ENCODE measurements at regions not wholly inside any gene's neighbourhood (a gene's known extent, or its start where the extent isn't known, plus 50 kb on each side); places are given as distances from the start of the nearest gene placed in this dataset.

DNA sequence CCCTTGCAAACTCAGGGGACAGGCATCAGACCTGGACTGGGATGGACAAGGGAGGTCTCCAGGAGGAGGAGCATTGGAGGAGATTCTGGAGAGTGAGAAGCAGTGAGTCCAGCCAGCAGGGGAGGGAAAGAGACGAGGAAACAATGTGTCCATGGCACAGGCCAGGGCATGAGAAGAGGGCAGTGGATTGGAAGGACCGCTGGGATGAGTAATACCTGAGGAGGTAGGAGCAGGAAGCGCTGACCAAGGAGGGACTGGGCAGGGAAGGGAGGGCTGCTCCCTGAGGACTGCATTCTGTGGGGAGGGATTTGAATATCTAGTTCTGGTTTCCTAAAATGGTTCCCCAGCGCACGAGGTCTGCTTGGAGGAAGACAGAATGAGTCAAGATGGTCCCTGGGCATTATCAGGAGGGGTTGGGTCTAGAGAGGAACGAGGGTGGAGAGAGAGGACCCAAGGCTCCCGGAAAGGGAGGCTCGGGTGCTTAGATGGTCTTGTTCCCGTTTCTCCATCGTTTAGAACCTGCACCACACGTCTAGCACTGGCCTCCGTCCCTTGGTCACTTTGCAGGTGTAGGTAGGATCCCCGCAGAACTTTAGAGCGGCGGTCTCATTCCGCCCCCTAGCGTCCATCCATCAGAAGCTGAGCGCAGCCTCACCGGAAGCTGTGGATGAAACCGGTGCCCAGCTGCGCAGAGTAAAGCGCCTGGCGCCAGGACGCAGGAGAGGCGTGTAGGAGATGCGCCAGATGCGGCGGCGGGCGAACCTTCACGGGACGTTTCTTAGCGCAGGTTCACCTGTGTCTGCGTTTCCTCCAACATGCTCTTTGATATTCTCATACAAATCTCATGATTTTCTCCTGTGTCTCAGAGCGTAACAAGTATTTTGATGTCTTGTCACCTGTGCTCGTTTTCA lies 190.7 kb upstream of the NDN start (continued):
- TF ChIP-seq SMC3 (conservative IDR thresholded peaks at IDR 0.05; ENCODE audit: poor library complexity): peak; percentile 89
- no peak for TF ChIP-seq TAF1 (IDR thresholded peaks at IDR 0.05; ENCODE audit: low read depth)

DNA sequence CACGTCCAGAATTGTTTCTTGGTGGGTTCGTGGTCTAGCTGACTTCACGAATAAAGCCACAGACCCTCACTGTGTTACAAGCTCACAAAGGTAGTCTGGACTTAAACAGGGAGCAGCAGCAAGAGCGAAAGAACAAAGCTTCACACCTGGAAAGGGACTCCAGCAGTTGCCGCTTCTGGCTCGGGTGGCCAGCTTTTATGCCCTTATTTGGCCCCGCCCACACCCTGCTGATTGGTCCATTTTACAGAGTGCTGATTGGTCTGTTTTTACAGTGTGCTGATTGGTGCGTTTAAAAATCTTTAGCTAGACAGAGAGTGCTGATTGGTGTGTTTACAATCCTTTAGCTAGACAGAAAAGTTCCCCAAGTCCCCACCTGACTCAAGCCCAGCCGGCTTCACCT lies 194.2 kb upstream of the NDN start:
- H3K9me2 ChIP-seq (ENCODE audit: insufficient read depth, low read length): no peaks in the 10 kb centered on the region
- no peaks in the 10 kb centered on the region for H3K27me3 ChIP-seq (ENCODE audit: insufficient read depth, low read depth, low read length)
- no peaks in the 10 kb centered on the region for H4K20me1 ChIP-seq (ENCODE audit: insufficient read depth)
- no peaks in the 10 kb centered on the region for H3K79me2 ChIP-seq (replicated peaks; ENCODE audit: insufficient read depth, low read length)
- no peaks in the 10 kb centered on the region for H3F3A ChIP-seq (ENCODE audit: insufficient read depth, low read length, poor library complexity, severe bottlenecking)
- no peak overlapping the region for H2AFZ ChIP-seq (ENCODE audit: low read depth, low read length)
- no peak overlapping the region for H3K4me2 ChIP-seq (ENCODE audit: low read length)
- no peaks in the 10 kb centered on the region for H3K9me3 ChIP-seq (ENCODE audit: low read length)
- H3K9ac ChIP-seq (ENCODE audit: low read length): no peak overlapping the region
- TF ChIP-seq SMC3 (conservative IDR thresholded peaks at IDR 0.05; ENCODE audit: poor library complexity) (no peak), EZH2 (IDR thresholded peaks at IDR 0.05; ENCODE audit: borderline replicate concordance, insufficient read depth, low read length, poor library complexity, severe bottlenecking) (no peak), TAF1 (IDR thresholded peaks at IDR 0.05; ENCODE audit: low read depth) (no peak), POLR2AphosphoS5 (IDR thresholded peaks at IDR 0.05) (no peak), EP300 (conservative IDR thresholded peaks at IDR 0.05; ENCODE audit: poor library complexity, severe bottlenecking) (no peak), RAD21 (conservative IDR thresholded peaks at IDR 0.05) (no peak), MXI1 (conservative IDR thresholded peaks at IDR 0.05; ENCODE audit: poor library complexity, severe bottlenecking) (no peak)
- TF ChIP-seq, protein P1, sequence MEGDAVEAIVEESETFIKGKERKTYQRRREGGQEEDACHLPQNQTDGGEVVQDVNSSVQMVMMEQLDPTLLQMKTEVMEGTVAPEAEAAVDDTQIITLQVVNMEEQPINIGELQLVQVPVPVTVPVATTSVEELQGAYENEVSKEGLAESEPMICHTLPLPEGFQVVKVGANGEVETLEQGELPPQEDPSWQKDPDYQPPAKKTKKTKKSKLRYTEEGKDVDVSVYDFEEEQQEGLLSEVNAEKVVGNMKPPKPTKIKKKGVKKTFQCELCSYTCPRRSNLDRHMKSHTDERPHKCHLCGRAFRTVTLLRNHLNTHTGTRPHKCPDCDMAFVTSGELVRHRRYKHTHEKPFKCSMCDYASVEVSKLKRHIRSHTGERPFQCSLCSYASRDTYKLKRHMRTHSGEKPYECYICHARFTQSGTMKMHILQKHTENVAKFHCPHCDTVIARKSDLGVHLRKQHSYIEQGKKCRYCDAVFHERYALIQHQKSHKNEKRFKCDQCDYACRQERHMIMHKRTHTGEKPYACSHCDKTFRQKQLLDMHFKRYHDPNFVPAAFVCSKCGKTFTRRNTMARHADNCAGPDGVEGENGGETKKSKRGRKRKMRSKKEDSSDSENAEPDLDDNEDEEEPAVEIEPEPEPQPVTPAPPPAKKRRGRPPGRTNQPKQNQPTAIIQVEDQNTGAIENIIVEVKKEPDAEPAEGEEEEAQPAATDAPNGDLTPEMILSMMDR (IDR thresholded peaks at IDR 0.05; ENCODE audit: poor library complexity, severe bottlenecking): no peak
- TF ChIP-seq, protein P2, sequence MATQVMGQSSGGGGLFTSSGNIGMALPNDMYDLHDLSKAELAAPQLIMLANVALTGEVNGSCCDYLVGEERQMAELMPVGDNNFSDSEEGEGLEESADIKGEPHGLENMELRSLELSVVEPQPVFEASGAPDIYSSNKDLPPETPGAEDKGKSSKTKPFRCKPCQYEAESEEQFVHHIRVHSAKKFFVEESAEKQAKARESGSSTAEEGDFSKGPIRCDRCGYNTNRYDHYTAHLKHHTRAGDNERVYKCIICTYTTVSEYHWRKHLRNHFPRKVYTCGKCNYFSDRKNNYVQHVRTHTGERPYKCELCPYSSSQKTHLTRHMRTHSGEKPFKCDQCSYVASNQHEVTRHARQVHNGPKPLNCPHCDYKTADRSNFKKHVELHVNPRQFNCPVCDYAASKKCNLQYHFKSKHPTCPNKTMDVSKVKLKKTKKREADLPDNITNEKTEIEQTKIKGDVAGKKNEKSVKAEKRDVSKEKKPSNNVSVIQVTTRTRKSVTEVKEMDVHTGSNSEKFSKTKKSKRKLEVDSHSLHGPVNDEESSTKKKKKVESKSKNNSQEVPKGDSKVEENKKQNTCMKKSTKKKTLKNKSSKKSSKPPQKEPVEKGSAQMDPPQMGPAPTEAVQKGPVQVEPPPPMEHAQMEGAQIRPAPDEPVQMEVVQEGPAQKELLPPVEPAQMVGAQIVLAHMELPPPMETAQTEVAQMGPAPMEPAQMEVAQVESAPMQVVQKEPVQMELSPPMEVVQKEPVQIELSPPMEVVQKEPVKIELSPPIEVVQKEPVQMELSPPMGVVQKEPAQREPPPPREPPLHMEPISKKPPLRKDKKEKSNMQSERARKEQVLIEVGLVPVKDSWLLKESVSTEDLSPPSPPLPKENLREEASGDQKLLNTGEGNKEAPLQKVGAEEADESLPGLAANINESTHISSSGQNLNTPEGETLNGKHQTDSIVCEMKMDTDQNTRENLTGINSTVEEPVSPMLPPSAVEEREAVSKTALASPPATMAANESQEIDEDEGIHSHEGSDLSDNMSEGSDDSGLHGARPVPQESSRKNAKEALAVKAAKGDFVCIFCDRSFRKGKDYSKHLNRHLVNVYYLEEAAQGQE (IDR thresholded peaks at IDR 0.05; ENCODE audit: borderline replicate concordance): no peak
- H3K36me3 ChIP-seq (ENCODE audit: insufficient read depth, low read length): no peaks in the 10 kb centered on the region
- no peak overlapping the region for H3K27ac ChIP-seq (ENCODE audit: low read length)
- H3K4me3 ChIP-seq (ENCODE audit: low read length): no peak overlapping the region

DNA sequence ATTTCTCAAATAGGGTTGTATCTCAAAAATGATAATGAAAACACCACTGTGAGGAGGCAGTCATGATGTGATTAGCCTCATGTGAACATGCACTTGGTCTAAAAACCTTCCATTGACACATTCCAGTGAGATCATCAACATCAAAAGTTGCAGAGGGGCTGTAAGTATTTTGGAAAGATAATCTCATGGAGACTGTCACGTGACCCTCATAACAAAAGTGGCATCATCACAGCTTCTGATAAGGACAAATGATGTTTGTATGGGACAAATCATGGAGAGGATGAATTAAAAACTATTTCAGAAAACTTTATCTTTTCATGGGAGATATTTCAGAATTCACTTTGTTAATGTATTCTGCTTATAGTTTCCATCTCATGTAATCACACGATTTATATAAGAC lies 203.1 kb upstream of the NDN start:
- no peaks in the 10 kb centered on the region for H3K36me3 ChIP-seq (ENCODE audit: insufficient read depth, low read length)
- H3K27ac ChIP-seq (ENCODE audit: low read length): no peak overlapping the region
- no peaks in the 10 kb centered on the region for H3F3A ChIP-seq (ENCODE audit: insufficient read depth, low read length, poor library complexity, severe bottlenecking)
- no peaks in the 10 kb centered on the region for H3K79me2 ChIP-seq (replicated peaks; ENCODE audit: insufficient read depth, low read length)
- no peak overlapping the region for H3K9ac ChIP-seq (ENCODE audit: low read length)
- TF ChIP-seq SMC3 (conservative IDR thresholded peaks at IDR 0.05; ENCODE audit: poor library complexity): no peak
- no peaks in the 10 kb centered on the region for H3K27me3 ChIP-seq (ENCODE audit: insufficient read depth, low read depth, low read length)
- H3K4me3 ChIP-seq (ENCODE audit: low read length): no peak overlapping the region
- no peaks in the 10 kb centered on the region for H3K9me3 ChIP-seq (ENCODE audit: low read length)
- no peaks in the 10 kb centered on the region for H3K9me2 ChIP-seq (ENCODE audit: insufficient read depth, low read length)
- H2AFZ ChIP-seq (ENCODE audit: low read depth, low read length): no peak overlapping the region
- no peaks in the 10 kb centered on the region for H4K20me1 ChIP-seq (ENCODE audit: insufficient read depth)
- no peak overlapping the region for H3K4me2 ChIP-seq (ENCODE audit: low read length)

Measured in neural cell (in vitro differentiated cells).